Activated naive CD8-positive, alpha-beta T cell treated with anti-CD3 and anti-CD28 coated beads for 36 hours (primary cell): ENCODE measurements at regions not wholly inside any gene's neighbourhood (a gene's known extent, or its start where the extent isn't known, plus 50 kb on each side); places are given as distances from the start of the nearest gene placed in this dataset.
"Not testable (repeated sequence)": the region's sequence is repeated elsewhere in the genome, so short reads cannot be mapped to it uniquely, and the experiment has no call there.

Experiments
- DNase-seq: peaks from one replicate; pipeline ENCODE4 v3.0.0; 2021
- H3K27ac Mint-ChIP-seq: one replicate; pipeline ENCODE4 v1.8.0; 2022; ENCODE audit warnings: mild to moderate bottlenecking, moderate library complexity, mixed read lengths
- H3K27me3 Mint-ChIP-seq: one replicate; pipeline ENCODE4 v1.8.0; 2022; ENCODE audit warnings: mild to moderate bottlenecking, mixed read lengths
- H3K36me3 Mint-ChIP-seq: one replicate; pipeline ENCODE4 v1.8.0; 2021; ENCODE audit warnings: mild to moderate bottlenecking, mixed read lengths
- H3K4me1 Mint-ChIP-seq: one replicate; pipeline ENCODE4 v1.8.0; 2021; ENCODE audit warnings: mixed read lengths
- H3K4me3 Mint-ChIP-seq: one replicate; pipeline ENCODE4 v1.8.0; 2022; ENCODE audit warnings: mild to moderate bottlenecking, moderate library complexity, mixed read lengths
- H3K9me3 Mint-ChIP-seq: one replicate; pipeline ENCODE4 v1.8.0; 2022; ENCODE audit warnings: mixed read lengths

DNA sequence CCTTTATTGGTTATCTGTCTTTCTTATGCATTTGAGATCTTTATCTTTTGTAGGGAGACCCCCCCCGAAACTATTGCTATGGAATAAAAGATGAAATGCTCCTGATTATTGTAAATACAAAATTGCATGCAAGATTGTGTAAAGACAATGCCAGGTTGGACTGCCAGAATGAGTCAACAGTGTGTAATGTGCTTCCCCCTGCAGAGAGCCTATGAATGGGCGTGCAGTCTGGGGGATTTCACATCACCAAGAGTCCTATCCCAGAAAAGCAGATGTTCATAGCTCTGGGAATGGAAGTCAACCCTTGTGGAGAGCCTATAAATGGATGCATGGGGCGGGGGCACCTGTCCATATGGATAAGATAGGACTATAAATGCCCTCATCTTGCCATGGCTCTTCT lies 584.3 kb downstream of the NSUN3 start:
- Mint-ChIP-seq H3K4me3 (no peak overlapping the region), H3K27me3 (no peaks in the 10 kb centered on the region), H3K4me1 (no peaks in the 10 kb centered on the region), H3K27ac (no peak overlapping the region), H3K9me3 (no peaks in the 10 kb centered on the region), H3K36me3 (no peaks in the 10 kb centered on the region)
- DNase-seq = no peak

GRCh38 chr3:94648270-94649180 lies 585.7 kb downstream of the NSUN3 start:
- not testable (repeated sequence) for H3K4me1 Mint-ChIP-seq, H3K36me3 Mint-ChIP-seq, H3K27ac Mint-ChIP-seq, DNase-seq, H3K4me3 Mint-ChIP-seq, H3K27me3 Mint-ChIP-seq, H3K9me3 Mint-ChIP-seq

DNA sequence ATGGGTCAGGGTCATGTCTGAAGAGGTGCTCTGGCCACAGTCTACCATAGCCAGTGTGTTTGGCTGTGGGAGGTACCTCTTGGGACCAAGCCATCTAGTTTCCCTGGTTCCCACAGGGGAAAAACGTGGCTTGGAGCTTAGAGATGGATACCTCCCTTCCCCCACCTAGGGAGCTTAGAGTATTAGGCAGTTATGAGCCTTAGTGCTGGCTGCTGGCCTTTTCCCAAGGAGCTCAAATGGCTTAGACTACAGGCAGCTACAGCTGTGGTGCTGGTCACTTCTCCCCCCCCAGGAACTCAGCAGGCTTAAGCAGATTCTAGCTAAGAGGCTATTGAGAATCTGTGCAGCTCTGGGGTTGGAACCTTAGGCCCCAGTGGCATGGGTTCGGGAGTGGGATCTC lies 591.2 kb downstream of the NSUN3 start:
- DNase-seq = no peak
- no peaks in the 10 kb centered on the region for H3K4me1 Mint-ChIP-seq
- no peak overlapping the region for H3K27ac Mint-ChIP-seq
- no peak overlapping the region for H3K4me3 Mint-ChIP-seq
- H3K9me3 Mint-ChIP-seq = peaks cover 3% of the 10 kb centered on the region
- H3K27me3 Mint-ChIP-seq = no peaks in the 10 kb centered on the region
- H3K36me3 Mint-ChIP-seq = no peaks in the 10 kb centered on the region

DNA sequence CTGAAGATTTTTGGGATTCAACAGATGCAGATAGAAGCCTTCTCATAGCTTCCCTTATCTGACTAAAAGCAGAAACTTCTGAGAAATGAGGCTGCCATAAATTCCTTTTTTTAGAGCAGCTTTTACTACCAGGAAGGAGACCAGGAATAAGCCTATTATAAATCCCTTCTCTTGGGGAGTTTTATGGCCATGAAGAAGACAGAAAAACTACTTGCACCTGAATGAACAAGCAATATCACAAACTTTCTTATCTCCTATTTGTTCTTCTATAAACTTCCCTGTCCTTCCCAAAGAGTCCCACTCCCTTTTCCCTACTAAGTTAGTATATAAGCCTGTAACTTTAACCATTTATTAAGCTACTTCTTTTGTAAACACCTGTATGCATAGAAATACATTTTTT lies 603.1 kb downstream of the NSUN3 start:
- H3K27ac Mint-ChIP-seq = no peak overlapping the region
- peaks cover 2% of the 10 kb centered on the region for H3K9me3 Mint-ChIP-seq
- H3K27me3 Mint-ChIP-seq = no peaks in the 10 kb centered on the region
- H3K4me1 Mint-ChIP-seq = no peaks in the 10 kb centered on the region
- no peaks in the 10 kb centered on the region for H3K36me3 Mint-ChIP-seq
- no peak overlapping the region for H3K4me3 Mint-ChIP-seq
- DNase-seq = no peak

DNA sequence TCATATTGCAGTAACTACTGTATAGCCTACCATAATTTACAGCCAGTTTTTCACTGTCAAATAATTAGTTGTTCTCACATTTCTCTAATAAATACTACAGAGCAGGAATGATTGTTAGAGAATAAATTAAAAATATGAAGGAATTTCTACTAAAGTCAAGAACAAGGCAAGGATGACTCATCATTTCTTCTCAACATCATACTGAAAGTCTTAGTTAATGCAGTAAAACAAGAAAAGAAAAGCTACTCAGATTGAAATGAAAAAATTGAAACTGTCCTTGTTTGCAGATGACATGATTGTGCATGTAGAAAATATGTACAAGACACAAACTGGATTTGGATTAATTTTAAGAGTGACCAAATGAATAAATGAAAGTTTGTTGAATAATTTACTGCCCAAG lies 608.2 kb downstream of the NSUN3 start:
- Mint-ChIP-seq H3K4me1 (no peaks in the 10 kb centered on the region), H3K27ac (no peak overlapping the region), H3K36me3 (no peaks in the 10 kb centered on the region), H3K27me3 (no peaks in the 10 kb centered on the region), H3K9me3 (peaks cover 3% of the 10 kb centered on the region), H3K4me3 (no peak overlapping the region)
- DNase-seq = no peak

DNA sequence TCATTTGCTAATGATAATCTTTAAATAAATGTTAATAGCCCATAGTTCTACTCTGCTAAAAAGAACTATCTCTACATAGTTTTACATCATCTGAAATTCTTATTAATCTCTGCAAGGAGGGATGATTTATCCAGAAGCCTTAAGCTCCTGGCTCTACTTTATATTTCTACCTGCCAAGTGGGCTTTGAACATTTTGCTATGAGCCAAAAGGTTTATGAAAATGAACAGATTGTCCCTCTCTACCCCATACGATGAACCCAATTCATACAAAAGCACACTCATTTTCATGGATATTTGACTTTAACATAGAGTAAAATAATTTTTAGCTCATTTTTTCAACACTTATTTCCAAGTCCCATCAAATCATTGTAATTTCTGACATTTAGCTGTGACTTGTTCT lies 611.0 kb downstream of the NSUN3 start:
- H3K4me1 Mint-ChIP-seq = no peaks in the 10 kb centered on the region
- no peaks in the 10 kb centered on the region for H3K27me3 Mint-ChIP-seq
- H3K36me3 Mint-ChIP-seq = no peaks in the 10 kb centered on the region
- DNase-seq = no peak
- H3K9me3 Mint-ChIP-seq = peaks cover 12% of the 10 kb centered on the region
- no peak overlapping the region for H3K4me3 Mint-ChIP-seq
- no peak overlapping the region for H3K27ac Mint-ChIP-seq

- Mint-ChIP-seq H3K4me3 (no peak overlapping the region), H3K9me3 (peaks cover 13% of the 10 kb centered on the region), H3K27ac (no peak overlapping the region), H3K4me1 (no peaks in the 10 kb centered on the region), H3K36me3 (no peaks in the 10 kb centered on the region), H3K27me3 (no peaks in the 10 kb centered on the region)
- DNase-seq = no peak
Measured at GRCh38 chr3:94686208-94686607, 623.3 kb downstream of the NSUN3 start.

- Mint-ChIP-seq H3K4me3 (no peak overlapping the region), H3K36me3 (no peaks in the 10 kb centered on the region), H3K27me3 (no peaks in the 10 kb centered on the region), H3K27ac (no peak overlapping the region), H3K4me1 (no peaks in the 10 kb centered on the region), H3K9me3 (peaks cover 3% of the 10 kb centered on the region)
- DNase-seq = no peak
Measured at GRCh38 chr3:94693997-94694640, 631.3 kb downstream of the NSUN3 start.

GRCh38 chr3:94694894-94695293 lies 632.0 kb downstream of the NSUN3 start:
- Mint-ChIP-seq H3K27me3 (no peaks in the 10 kb centered on the region), H3K4me3 (no peak overlapping the region), H3K9me3 (peaks cover 3% of the 10 kb centered on the region), H3K4me1 (no peaks in the 10 kb centered on the region), H3K27ac (no peak overlapping the region), H3K36me3 (no peaks in the 10 kb centered on the region)
- DNase-seq = no peak

GRCh38 chr3:94704467-94704866 lies 641.6 kb downstream of the NSUN3 start:
- Mint-ChIP-seq H3K27ac (no peak overlapping the region), H3K4me1 (no peaks in the 10 kb centered on the region), H3K9me3 (peaks cover 6% of the 10 kb centered on the region), H3K27me3 (no peaks in the 10 kb centered on the region), H3K4me3 (no peak overlapping the region), H3K36me3 (no peaks in the 10 kb centered on the region)
- no peak for DNase-seq

DNA sequence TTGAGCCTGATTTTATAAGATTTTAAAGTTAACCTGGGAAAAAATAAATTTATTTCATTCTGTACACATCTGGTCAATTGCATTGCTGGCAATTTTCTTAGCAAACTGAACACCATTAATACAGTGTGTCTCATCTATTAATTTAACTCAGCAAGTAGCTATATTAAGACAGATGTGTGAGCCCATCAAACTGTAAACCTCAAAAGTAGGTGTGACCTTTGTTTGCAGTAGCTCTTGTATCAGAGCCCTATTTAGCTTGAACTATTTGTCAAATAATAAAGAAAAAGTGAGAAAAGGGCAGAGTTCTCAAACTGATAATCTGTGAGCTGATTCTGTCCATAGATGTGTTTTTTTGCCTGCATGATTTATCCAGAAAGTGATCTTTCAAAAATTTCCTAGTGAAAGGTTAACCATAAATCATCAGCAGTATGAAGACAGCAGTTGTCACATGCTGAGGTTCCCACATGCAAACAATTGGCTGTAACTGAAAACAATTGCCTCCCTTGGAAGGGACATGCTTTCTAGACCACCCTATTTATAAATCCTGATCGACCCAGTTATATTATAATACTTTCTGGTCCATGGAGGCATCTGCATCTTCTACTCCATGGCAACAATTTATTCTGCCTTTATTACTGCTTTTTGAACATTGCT lies 646.5 kb downstream of the NSUN3 start:
- no peak for DNase-seq
- H3K36me3 Mint-ChIP-seq = no peaks in the 10 kb centered on the region
- peaks cover 5% of the 10 kb centered on the region for H3K9me3 Mint-ChIP-seq
- H3K27ac Mint-ChIP-seq = no peak overlapping the region
- H3K4me3 Mint-ChIP-seq = no peak overlapping the region
- H3K27me3 Mint-ChIP-seq = no peaks in the 10 kb centered on the region
- H3K4me1 Mint-ChIP-seq = no peaks in the 10 kb centered on the region

GRCh38 chr3:94714194-94714593 lies 651.3 kb downstream of the NSUN3 start:
- H3K36me3 Mint-ChIP-seq = no peaks in the 10 kb centered on the region
- H3K9me3 Mint-ChIP-seq = no peaks in the 10 kb centered on the region
- H3K27me3 Mint-ChIP-seq = no peaks in the 10 kb centered on the region
- H3K27ac Mint-ChIP-seq = no peak overlapping the region
- no peak overlapping the region for H3K4me3 Mint-ChIP-seq
- DNase-seq = no peak
- H3K4me1 Mint-ChIP-seq = no peaks in the 10 kb centered on the region

GRCh38 chr3:94716326-94717018 lies 653.6 kb downstream of the NSUN3 start:
- Mint-ChIP-seq H3K4me3 (no peak overlapping the region), H3K4me1 (no peaks in the 10 kb centered on the region), H3K36me3 (no peaks in the 10 kb centered on the region), H3K27me3 (no peaks in the 10 kb centered on the region), H3K9me3 (peaks cover 2% of the 10 kb centered on the region), H3K27ac (no peak overlapping the region)
- no peak for DNase-seq

- H3K27me3 Mint-ChIP-seq = no peaks in the 10 kb centered on the region
- no peaks in the 10 kb centered on the region for H3K4me1 Mint-ChIP-seq
- H3K36me3 Mint-ChIP-seq = no peaks in the 10 kb centered on the region
- no peak overlapping the region for H3K27ac Mint-ChIP-seq
- DNase-seq = no peak
- H3K4me3 Mint-ChIP-seq = no peak overlapping the region
- H3K9me3 Mint-ChIP-seq = no peaks in the 10 kb centered on the region
Measured at GRCh38 chr3:94734206-94734605, 671.3 kb downstream of the NSUN3 start.

- no peaks in the 10 kb centered on the region for H3K27me3 Mint-ChIP-seq
- no peaks in the 10 kb centered on the region for H3K36me3 Mint-ChIP-seq
- no peak for DNase-seq
- no peak overlapping the region for H3K4me3 Mint-ChIP-seq
- H3K9me3 Mint-ChIP-seq = no peaks in the 10 kb centered on the region
- no peak overlapping the region for H3K27ac Mint-ChIP-seq
- H3K4me1 Mint-ChIP-seq = no peaks in the 10 kb centered on the region
Measured at GRCh38 chr3:94735354-94735753, 672.5 kb downstream of the NSUN3 start.
